NCI-H446 treated with DMSO at 0.1 percent for 48 hours (cell line): ENCODE measurements at regions not wholly inside any gene's neighbourhood (a gene's known extent, or its start where the extent isn't known, plus 50 kb on each side); places are given as distances from the start of the nearest gene placed in this dataset.

Experiments
- DNase-seq: peaks from one replicate; lab custom pipeline; 2025; lab: John Stamatoyannopoulos, UW

DNA sequence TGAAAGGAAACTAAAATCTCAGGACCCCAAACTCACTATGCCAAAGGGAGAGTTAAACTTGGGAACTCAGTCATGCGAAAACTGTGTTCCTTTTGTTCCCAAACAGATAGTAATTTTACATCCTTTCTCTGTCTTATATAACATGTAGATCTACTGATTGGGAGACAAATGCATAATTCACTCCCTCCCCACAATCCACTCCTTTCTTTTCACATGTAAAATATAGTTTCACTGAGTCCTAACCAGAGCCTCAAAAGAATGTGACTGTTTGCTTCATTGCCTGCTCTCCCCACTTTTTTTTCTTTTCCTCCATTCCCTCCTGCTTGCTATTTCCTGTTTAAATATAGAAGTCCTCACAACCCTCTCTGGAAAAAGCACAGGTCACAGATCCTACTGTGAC, 699.3 kb upstream of the ADGRL3 start:
- no peak for DNase-seq

DNA sequence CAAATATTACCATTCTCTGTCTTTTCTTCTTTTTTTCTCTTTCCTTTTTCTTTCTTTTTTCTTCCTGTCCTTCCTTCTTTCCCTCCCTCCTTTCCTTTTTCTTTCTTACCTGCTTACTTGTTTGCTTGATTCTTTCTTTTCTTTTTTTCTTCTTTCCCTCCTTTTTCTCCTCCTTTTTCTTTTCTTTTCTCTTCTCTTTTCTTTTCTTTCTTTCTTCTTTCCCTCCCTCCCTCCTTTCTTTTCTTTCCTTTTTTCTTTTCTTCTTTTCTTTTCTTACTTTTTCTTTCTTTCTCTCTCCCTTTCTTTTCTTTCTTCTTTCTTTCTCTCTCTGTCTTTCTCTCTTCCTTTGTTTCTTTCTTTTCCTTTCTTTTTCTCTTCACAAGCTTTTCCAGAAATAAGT, 697.4 kb upstream of the ADGRL3 start:
- no peak for DNase-seq

DNA sequence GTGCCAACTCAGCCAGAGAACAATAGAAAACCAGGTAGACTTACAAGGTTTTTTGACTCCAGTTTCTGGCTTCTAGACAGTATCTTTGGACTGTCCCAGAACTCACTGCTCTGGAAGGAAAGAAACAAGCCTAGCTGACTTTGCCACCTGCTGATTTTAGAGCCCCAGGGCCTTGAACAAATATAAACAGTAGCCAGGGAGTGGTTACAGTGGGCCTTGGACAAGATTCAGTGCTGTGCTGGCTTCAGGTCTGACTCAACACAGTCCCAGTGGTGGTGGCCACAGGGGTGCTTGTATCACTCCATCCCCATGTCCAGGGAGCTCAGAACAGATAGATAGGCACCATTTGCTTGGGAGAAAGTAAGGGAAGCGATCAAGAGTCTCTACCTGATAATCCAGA, 694.1 kb upstream of the ADGRL3 start:
- DNase-seq = no peak

DNA sequence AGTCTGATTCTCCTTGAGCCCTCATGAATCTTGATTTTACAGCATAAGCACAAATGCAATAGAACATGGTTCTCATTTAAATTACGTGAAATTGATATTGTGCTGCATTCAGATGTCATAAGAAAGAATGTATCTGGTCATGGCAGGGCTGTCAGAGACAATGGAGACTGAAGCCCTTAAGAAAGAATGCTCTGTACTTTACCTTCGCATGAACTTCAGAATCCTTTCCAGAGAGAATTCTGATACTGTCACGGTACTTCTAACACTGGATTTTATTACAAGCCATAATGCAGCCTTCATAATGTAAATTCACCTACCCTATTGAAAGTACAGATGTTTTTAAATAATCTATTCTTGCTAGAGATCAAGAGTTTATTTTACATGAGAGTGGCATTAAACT, 677.9 kb upstream of the ADGRL3 start:
- DNase-seq = no peak

DNA sequence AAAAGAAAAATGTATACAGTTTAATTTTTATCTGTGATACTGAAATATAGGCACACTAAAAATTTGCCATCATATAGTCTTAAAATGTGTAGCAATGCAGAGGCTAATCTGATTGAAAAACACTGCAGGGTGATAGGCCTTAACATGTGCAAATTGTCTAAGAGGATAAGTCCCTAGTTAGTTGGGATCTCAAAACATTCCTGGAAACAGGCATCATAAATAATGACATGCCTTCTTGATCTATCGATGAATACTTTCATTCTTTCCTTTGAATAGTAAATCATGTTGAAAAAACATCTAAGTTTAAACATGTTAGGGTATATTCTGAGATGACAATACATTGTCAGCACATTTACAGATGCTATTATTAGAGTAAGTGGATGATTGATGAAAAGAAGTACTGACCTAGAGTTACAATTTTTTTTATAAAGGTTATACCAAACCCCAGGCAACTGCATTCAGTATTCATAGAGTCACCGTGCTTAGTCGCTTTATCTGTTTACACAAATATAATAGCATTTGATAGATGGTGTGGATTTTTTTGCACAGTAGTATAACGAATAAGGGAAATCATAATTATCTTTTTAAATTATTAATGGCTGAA, 668.2 kb upstream of the ADGRL3 start:
- no peak for DNase-seq

DNA sequence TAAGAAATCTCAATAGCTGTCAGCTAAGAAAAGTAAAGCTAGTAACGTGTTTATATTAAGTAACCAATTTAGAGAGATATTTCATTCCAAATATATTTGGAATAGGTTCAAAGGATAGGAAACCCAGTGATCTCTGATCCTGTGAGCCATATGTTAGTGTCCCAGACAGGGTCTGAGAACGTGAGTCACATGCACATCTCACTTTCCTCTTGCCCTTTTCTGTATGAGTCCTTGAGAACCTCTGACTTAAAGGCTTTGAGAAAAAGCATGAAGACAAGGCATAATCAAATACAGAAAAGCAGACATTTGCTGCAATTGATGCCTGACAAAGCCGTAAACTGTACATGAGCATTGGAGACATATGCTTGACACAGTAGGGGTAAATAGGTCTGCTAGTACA, 655.1 kb upstream of the ADGRL3 start:
- no peak for DNase-seq

DNA sequence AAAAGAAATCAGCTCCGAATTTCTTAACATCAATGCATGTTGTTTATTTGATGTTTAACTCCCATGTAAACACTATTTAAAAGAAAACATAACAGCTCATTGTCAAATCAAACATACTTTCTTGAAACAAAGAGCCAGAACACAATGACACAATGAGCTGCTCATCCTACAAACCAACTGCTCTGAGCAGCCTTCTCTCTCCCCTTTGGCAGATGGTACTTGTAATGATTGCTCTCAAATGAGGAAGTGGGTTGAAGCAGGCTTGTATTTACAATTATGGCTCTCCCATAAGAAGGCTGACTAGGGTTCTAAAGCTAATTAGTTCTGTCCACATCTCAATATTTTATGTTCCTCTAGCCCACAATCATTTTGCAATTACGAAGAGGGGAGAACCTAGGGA, 637.8 kb upstream of the ADGRL3 start:
- no peak for DNase-seq

DNA sequence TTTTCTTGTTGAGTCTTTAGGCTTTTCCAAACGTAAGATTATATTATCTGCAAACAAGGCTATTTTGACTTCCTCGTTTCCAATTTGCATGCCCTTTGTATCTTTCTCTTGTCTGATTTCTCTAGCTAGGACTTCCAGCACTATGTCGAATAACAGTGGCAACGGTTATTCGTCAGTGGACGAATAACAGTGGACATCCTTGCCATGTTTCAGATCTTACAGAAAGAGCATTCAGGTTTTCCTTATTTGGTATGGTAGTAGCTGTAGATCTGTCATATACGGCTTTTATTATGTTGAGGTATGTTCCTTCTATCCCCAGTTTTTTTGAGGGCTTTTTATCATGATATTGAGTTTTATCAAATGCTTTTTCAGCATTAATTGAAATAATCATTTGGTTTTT, 634.6 kb upstream of the ADGRL3 start:
- no peak for DNase-seq

DNA sequence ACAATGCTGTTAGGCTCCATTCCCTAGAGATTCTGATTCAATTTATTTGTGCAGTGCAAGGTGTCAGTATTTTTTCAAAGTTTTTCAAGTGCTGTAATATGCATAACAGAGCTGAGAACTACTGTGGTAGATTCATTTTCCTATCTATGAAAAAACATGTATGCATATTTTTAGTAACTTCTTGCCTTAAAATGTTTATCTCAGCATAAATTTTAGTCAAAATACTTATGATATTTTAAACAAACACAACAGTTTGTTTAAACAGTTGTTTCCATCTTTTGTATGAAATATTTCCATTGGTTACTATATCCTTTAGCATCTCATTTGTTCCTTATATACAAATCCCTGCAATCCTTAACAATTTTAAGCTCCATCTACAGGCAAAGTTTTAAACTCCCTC, 624.8 kb upstream of the ADGRL3 start:
- DNase-seq = no peak

DNA sequence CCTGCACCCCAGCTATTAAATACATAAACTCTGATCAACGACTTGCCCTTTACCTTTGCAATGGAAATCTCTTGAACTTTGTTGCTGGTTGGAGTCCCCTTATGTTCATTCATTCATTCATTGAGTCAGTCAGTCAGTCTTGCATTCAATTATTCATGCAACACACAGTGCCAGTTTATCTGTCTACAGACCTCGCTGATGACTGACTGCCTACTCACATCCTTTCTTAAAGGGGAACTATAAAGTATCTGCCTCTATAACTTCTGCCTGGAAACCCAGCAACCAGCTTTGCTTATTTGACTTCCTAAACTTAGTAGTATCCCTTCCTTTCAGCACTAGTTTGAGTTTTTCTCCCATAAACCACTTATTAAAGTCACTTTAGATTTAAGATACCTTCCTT, 620.8 kb upstream of the ADGRL3 start:
- no peak for DNase-seq

DNA sequence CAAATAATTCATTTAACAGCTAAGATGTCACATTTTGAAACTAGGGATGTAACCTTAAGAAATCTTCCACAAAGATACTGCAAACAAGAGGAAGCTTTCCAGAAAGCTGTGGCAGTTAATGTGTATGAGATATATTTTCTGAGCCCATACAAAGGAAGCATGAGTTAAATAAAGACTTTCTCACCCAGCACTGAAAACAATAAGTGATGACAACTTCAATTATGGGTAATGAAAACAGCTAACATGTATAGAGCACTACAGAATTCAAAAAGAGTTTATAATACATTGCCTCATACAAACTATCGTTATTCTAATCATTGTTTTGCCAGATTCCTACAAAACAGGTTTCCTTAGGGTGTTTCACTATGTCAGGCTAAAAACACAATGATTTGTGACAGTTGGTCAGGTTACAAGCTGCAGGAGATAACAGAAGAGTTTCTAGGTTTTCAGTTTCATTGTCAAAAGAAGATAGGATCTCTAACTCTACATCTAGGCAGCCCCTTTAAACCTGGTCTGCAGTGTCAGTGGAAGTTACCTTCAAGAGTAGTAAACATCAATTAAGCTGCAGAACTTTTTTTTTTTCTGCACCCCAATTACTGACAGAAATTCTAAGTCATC, 618.1 kb upstream of the ADGRL3 start:
- no peak for DNase-seq

DNA sequence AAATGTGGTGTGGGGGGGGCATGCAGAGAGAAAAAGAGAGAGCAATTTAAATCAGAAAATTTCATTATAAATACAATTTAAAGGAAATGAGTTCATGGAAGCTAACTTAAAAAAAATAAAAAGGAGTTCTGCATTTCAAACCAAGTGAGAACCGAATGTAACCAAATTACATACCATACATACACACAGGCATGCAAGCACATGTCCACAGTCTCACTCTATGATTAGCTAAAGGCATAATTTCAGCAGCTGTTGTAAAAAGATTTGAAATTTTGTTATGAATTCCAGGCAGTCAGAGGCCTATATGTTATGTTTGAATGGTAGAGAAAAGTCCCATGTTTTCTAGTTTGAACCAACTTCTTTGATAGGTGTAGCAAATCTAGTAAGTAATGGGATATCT, 611.6 kb upstream of the ADGRL3 start:
- no peak for DNase-seq

DNA sequence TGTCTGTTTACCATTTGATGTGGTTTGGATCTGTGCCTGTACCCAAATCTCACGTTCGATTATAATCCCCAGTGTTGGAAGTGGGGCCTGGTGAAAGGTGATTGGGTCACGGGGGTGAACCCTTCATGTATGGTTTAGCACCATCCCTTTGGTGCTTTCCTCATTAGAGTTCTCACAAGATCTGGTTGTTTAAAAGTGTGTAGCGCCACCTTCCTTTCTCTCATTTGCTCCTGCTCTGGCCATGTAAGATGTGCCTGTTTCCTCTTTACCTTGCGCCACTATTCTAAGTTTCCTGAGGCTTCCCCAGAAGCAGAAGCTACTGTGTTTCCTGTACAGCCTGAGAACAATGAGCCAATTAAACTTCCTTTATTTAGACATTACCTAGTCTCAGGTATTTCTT, 610.7 kb upstream of the ADGRL3 start:
- no peak for DNase-seq

DNA sequence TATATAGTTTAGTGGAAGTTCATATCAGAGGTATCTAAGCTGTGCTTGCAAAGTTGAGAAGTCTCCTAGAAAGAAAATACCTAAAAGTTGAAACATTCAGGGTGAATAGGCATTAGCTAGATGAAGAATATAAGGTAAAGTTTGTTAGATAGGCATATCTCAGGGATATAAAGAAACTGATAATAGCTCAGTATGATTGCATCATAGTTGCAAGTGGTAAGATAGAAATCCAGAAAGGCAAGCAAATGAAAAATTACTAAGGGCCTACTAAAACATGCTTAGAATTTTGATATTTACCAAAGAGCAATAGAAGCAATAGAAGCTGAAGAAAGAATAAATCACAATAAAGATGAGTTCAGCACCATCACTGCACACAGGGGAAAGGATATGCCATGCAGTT, 610.0 kb upstream of the ADGRL3 start:
- DNase-seq = no peak

DNA sequence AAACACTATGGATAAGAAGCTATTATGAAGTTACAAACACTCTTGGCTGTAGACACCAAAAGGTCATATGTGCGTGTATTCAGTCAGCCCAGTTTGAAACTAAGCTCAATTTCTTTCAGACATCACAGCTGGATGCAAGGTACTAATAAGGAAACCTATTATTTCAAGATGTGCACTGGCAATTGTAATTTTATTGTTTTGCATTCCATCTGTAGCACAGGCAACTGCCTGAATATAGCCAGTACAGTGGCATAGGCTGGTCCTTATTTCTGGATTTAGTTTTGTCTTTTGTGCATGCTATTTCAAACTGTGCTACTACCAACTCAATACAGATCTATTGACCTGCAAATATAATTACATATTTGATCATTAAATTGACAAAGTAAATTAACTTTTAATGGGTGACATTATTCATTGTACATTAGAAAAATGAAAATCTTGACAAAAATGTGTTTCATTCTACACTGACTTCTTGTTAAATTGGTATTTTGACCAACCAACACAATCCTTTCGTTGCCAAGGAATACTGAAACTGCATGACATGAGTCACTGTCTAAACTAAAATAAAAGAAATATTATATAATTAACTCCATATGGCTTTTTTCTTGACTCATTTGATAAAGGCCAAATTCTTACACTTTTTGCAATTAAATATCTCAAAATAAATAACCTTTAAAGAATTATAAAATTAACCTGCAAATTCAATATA, 594.3 kb upstream of the ADGRL3 start:
- no peak for DNase-seq

DNA sequence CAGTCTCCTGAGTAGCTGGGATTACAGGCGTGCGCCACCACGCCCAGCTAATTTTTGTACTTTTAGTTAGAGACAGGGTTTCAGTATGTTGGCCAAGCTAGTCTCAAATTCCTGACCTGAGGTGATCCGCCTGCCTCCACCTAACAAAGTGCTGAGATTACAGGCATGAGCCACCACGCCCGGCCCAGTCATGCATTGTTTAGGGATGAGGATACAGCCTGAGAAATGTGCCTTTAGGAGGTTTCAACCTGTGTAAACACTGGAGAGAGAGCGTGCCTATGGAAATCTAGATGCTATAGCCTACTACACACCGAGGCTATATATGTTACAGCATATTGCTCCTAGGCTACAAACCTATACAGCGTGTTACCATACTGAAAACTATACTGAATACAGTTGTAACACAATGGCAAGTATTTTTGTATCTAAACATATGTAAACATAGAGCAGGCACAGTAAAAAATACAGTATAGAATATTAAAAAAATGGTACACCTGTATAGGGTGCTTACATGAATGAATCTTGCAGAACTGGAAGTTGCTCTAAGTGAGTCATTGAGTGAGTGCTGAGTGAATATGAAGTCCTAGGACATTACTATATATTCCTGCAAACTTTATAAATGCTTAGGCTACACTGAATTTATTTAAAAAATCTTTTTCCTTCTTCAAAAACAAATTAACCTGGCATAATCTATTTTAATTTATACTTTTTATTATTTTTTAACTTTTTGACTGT, 588.2 kb upstream of the ADGRL3 start:
- no peak for DNase-seq

DNA sequence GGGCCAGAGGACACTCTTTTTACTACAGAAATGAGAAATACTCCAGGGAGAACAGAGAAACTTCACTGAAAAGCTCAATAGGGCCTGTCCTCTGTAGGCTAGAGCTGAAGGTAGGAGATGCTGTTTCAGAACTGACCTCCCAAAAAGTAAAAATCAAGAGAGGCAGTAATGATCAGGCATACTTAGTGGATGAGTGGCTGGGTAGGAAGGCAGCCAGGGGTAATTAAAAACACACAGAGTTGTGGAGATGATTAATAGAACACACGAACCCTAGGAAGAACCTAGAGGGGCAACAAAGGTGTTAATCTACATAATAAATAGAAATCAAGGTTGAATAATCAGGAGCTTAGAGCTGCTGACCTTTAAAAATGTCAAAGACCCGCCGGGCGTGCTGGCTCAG, 582.4 kb upstream of the ADGRL3 start:
- no peak for DNase-seq

DNA sequence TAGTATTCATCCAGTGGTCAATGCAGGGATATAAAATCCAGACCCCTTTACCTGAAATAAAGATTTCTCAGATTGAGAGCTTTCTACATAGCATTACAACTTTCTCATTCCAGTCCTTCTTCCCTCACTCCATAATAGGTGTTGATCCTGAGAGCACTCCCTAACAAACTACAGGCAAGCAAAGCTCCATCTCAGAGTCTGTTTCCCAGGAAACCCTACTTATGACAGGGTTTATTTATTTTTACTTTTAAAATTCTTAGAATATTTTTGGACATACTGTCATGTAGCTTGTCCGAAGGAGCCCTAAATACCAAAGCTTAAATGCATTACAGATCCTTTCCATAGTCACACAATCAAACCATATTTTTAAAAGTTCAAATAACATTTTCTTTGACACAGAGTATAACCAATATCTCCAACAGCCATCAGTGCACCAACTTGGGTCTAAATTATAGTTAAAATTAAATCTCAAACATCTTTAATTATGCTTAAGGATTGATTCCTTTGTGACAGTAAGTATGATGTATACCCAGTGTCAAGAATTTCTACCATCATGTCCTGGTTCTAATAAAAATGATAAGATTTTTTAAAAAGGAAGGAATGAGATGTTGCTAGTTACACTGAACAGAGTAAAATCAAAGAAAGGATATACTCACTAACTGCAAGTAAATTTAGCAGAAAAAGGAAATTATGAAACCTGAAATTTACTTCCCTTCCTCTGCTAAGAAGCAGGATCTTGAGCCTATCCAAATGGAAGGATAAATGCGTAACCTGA, 580.4 kb upstream of the ADGRL3 start:
- no peak for DNase-seq

DNA sequence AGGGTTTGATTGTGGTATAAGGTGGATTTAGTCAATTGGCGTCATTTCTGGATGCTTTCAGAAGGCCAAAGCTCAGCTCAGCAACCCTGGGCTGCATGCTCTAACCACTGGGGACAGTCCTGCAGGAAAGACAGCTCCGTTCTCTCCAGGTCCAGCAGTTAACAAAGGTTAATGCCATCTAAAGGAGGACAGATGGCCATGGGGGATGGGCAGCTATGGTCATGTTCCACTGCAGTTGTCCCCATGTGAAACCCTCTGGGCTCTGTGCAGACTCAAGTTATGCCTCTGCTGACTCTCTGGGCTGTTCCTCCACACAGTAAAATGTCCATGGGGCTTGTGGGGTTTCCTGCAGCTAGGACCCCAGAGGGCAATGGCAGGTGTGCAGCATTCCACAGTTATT, 562.1 kb upstream of the ADGRL3 start:
- no peak for DNase-seq

DNA sequence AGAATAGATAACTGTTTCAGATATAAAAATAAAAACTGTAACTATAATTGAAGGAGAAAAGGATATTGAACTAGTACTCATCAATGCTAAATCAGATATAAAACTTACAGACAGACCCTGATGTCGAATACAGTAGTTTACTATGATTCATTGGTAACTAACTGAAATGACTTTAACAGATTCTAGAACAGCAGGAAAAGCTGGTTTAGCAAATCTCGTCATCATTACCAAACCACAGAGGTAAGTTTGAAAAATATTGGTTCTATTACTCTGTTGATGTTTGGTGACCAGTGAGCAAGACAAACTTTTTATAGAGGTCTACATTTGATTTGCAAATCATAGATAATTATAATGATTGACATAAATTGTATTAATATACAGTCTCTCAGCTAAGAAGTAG, 551.4 kb upstream of the ADGRL3 start:
- DNase-seq = no peak

DNA sequence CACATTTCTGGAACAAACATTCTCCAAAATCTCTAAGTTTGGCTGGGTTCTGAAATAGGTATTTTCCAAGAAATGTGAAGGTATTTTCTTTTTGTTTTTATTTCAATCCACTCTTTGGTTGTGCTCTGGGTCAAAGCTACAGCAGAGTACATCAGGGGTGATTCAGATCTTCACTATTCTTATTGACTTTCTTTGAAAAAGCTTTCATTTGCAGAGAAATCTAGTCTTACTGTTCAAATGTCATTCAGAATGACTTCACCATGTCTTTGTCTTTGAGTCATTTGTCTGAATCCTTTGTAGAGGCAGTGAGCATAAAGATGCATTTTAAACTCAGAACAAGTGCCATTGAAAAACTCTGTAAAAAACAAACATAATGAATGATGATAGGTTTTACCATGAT, 547.2 kb upstream of the ADGRL3 start:
- DNase-seq = no peak

DNA sequence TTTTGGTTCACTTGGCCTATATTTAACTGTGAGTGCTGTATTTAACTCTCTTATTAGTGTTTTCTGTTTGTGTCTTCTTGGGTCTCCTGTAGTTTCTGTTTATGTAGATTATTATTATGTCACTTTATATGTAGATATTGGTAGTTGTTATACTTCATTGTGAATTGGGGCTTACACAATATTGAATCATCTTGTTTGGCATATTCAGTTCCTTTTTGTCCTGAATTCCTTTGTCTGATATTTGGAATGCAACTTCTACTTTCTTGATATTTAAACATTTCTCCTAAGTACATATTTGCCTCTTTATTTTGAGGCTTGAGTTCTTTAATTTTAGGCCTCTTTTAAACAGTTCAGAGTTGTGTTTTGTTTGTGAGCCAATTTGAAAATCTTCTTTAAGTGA, 544.8 kb upstream of the ADGRL3 start:
- no peak for DNase-seq
